ENCODE measurements at regions not wholly inside any gene's neighbourhood (a gene's known extent, or its start where the extent isn't known, plus 50 kb on each side); places are given as distances from the start of the nearest gene placed in this dataset.

- DNase-seq: no peak
These were observed 247.5 kb downstream of the KLF6 start for GRCh38 chr10:3537518-3537917.

GRCh38 chr10:3535001-3535400, 250.0 kb downstream of the KLF6 start:
- no peak for DNase-seq

- DNase-seq: no peak
These were observed 250.6 kb downstream of the KLF6 start for GRCh38 chr10:3534433-3534832.

- no peak for DNase-seq
These were observed 251.7 kb downstream of the KLF6 start for GRCh38 chr10:3533296-3533695.

- DNase-seq: no peak
These were observed 252.4 kb downstream of the KLF6 start for GRCh38 chr10:3532644-3533043.

GRCh38 chr10:3531670-3532069, 253.3 kb downstream of the KLF6 start:
- DNase-seq: no peak

- no peak for DNase-seq
These were observed 254.0 kb downstream of the KLF6 start for GRCh38 chr10:3530783-3531645.

- no peak for DNase-seq
These were observed 254.7 kb downstream of the KLF6 start for GRCh38 chr10:3530346-3530745.

- DNase-seq: no peak
These were observed 255.3 kb downstream of the KLF6 start for GRCh38 chr10:3529691-3530090.

- no peak for DNase-seq
These were observed 256.1 kb downstream of the KLF6 start for GRCh38 chr10:3528823-3529403.

- no peak for DNase-seq
These were observed 256.7 kb downstream of the KLF6 start for GRCh38 chr10:3528271-3528670.

GRCh38 chr10:3527869-3528268, 257.1 kb downstream of the KLF6 start:
- DNase-seq: no peak

GRCh38 chr10:3526727-3527501, 258.1 kb downstream of the KLF6 start:
- no peak for DNase-seq

- no peak for DNase-seq
These were observed 259.1 kb downstream of the KLF6 start for GRCh38 chr10:3525832-3526449.

- DNase-seq: no peak
These were observed 260.7 kb downstream of the KLF6 start for GRCh38 chr10:3524086-3524960.

GRCh38 chr10:3523309-3524050, 261.5 kb downstream of the KLF6 start:
- DNase-seq: no peak

- no peak for DNase-seq
These were observed 268.1 kb downstream of the KLF6 start for GRCh38 chr10:3516923-3517255.

GRCh38 chr10:3516234-3516922, 268.6 kb downstream of the KLF6 start:
- DNase-seq: no peak

- no peak for DNase-seq
These were observed 270.3 kb downstream of the KLF6 start for GRCh38 chr10:3514691-3515090.

GRCh38 chr10:3512263-3512662, 272.7 kb downstream of the KLF6 start:
- no peak for DNase-seq

GRCh38 chr10:3511483-3511882, 273.5 kb downstream of the KLF6 start:
- DNase-seq: no peak

Data from stimulated activated naive CD4-positive, alpha-beta T cell (primary cell).